Mesendoderm (in vitro differentiated cells): ENCODE measurements at regions not wholly inside any gene's neighbourhood (a gene's known extent, or its start where the extent isn't known, plus 50 kb on each side); places are given as distances from the start of the nearest gene placed in this dataset.
A peak's percentile ranks its signal among the peaks of the same experiment; 100 is the strongest.

ENCODE experiments used
- DNase-seq: peaks from one replicate; pipeline ENCODE4 v3.0.0; 2013
- H2AK5ac ChIP-seq: 2 replicates; pipeline ENCODE4 v1.6.1; 2013; ENCODE audit warnings: low read length, inconsistent platforms
- H2BK120ac ChIP-seq: 2 replicates; pipeline ENCODE4 v1.6.1; 2013; ENCODE audit warnings: low read depth, mild to moderate bottlenecking, low read length, moderate library complexity, mixed read lengths
- H2BK15ac ChIP-seq: replicated peaks from 2 replicates; pipeline ENCODE4 v1.6.1; 2013; ENCODE audit warnings: low read depth, mild to moderate bottlenecking, moderate library complexity
- H2BK5ac ChIP-seq: 2 replicates; pipeline ENCODE4 v1.6.1; 2013; ENCODE audit warnings: low read length, inconsistent platforms
- H3K18ac ChIP-seq: 2 replicates; pipeline ENCODE4 v1.6.1; 2013; ENCODE audit warnings: mild to moderate bottlenecking, low read length, mixed read lengths
- H3K23ac ChIP-seq: one replicate; pipeline ENCODE4 v1.6.1; 2013; ENCODE audit warnings: low read length
- H3K27ac ChIP-seq: 2 replicates; pipeline ENCODE4 v1.5.1; 2013; ENCODE audit warnings: low read depth, mild to moderate bottlenecking, inconsistent platforms, low read length, moderate library complexity
- H3K27me3 ChIP-seq: 2 replicates; pipeline ENCODE4 v1.6.1; 2013; ENCODE audit warnings: low read length, control low read depth, mild to moderate bottlenecking, inconsistent platforms; ENCODE audit not compliant: insufficient read depth, poor library complexity
- H3K36me3 ChIP-seq: 2 replicates; pipeline ENCODE4 v1.6.1; 2013; ENCODE audit warnings: low read length, inconsistent platforms; ENCODE audit not compliant: control insufficient read depth, insufficient read depth
- H3K4ac ChIP-seq: one replicate; pipeline ENCODE4 v1.6.1; 2013; ENCODE audit warnings: low read depth, mild to moderate bottlenecking, low read length, moderate library complexity
- H3K4me1 ChIP-seq: 2 replicates; pipeline ENCODE4 v1.6.1; 2013; ENCODE audit warnings: low read depth, low read length, inconsistent platforms; ENCODE audit not compliant: control insufficient read depth
- H3K4me2 ChIP-seq: 2 replicates; pipeline ENCODE4 v1.6.1; 2013; ENCODE audit warnings: low read length
- H3K4me3 ChIP-seq: 2 replicates; pipeline ENCODE4 v1.5.1; 2013; ENCODE audit warnings: mild to moderate bottlenecking, low read length
- H3K56ac ChIP-seq: one replicate; pipeline ENCODE4 v1.6.1; 2013; ENCODE audit warnings: low read length
- H3K79me1 ChIP-seq: 2 replicates; pipeline ENCODE4 v1.6.1; 2013; ENCODE audit warnings: low read length, inconsistent platforms
- H3K79me2 ChIP-seq: 2 replicates; pipeline ENCODE4 v1.6.1; 2013; ENCODE audit warnings: mild to moderate bottlenecking, low read length; ENCODE audit not compliant: control insufficient read depth, insufficient read depth
- H3K9ac ChIP-seq: 2 replicates; pipeline ENCODE4 v1.6.1; 2013; ENCODE audit warnings: low read length, inconsistent platforms
- H4K5ac ChIP-seq: one replicate; pipeline ENCODE4 v1.6.1; 2013; ENCODE audit warnings: low read length
- H4K8ac ChIP-seq: one replicate; pipeline ENCODE4 v1.6.1; 2013; ENCODE audit warnings: low read depth, mild to moderate bottlenecking, control low read depth, low read length, moderate library complexity
- WGBS: extraction: QIAGEN DNeasy Blood & Tissue Kit; methylation state at CpG from one replicate; pipeline ENCODE4 v1.1.7; 2013; ENCODE audit warnings: low lambda C conversion rate, missing lambda C conversion rate; ENCODE audit not compliant: insufficient coverage; ENCODE audit errors: extremely low coverage; 5-methylcytosine and 5-hydroxymethylcytosine counted together

- H3K4me2 ChIP-seq, result no peak overlapping the region
- no peak overlapping the region for H3K56ac ChIP-seq
- H3K23ac ChIP-seq, result no peak overlapping the region
- H3K4me3 ChIP-seq, result no peak overlapping the region
- no peak overlapping the region for H2BK5ac ChIP-seq
- DNase-seq, result peak; percentile 72
- no peaks in the 10 kb centered on the region for H3K79me1 ChIP-seq
- H3K27ac ChIP-seq, result no peak overlapping the region
- H3K4me1 ChIP-seq, result no peaks in the 10 kb centered on the region
- H2AK5ac ChIP-seq, result no peak overlapping the region
- no peak overlapping the region for H4K8ac ChIP-seq
- no peak overlapping the region for H4K5ac ChIP-seq
- no peak overlapping the region for H2BK15ac ChIP-seq
- no peak overlapping the region for H2BK120ac ChIP-seq
- WGBS, result no CpG with 5 or more reads among the region's 11 CpGs
- H3K9ac ChIP-seq, result no peak overlapping the region
- H3K4ac ChIP-seq, result no peak overlapping the region
- H3K18ac ChIP-seq, result no peak overlapping the region
- H3K27me3 ChIP-seq, result no peaks in the 10 kb centered on the region
- H3K79me2 ChIP-seq, result no peaks in the 10 kb centered on the region
- H3K36me3 ChIP-seq, result no peaks in the 10 kb centered on the region
These were observed 859.3 kb downstream of the BRD1 start for GRCh38 chr22:48968201-48968959.

GRCh38 chr22:48963405-48963804, 864.3 kb downstream of the BRD1 start:
- Histone ChIP-seq H2BK5ac (no peak overlapping the region), H3K27me3 (no peaks in the 10 kb centered on the region), H3K4ac (no peak overlapping the region), H2AK5ac (no peak overlapping the region), H3K79me2 (no peaks in the 10 kb centered on the region), H3K27ac (no peak overlapping the region), H3K79me1 (no peaks in the 10 kb centered on the region), H4K8ac (no peak overlapping the region), H3K56ac (no peak overlapping the region), H3K18ac (no peak overlapping the region), H3K36me3 (no peaks in the 10 kb centered on the region), H3K9ac (no peak overlapping the region), H3K23ac (no peak overlapping the region), H3K4me1 (peaks cover 2% of the 10 kb centered on the region), H2BK15ac (no peak overlapping the region), H2BK120ac (no peak overlapping the region), H4K5ac (no peak overlapping the region), H3K4me3 (no peak overlapping the region), H3K4me2 (no peak overlapping the region)
- WGBS, result no CpG with 5 or more reads among the region's 1 CpG
- DNase-seq, result no peak

GRCh38 chr22:48961705-48962104, 866.0 kb downstream of the BRD1 start:
- Histone ChIP-seq H3K4ac (no peak overlapping the region), H4K8ac (no peak overlapping the region), H4K5ac (no peak overlapping the region), H2BK120ac (no peak overlapping the region), H3K4me2 (no peak overlapping the region), H3K27ac (no peak overlapping the region), H3K18ac (no peak overlapping the region), H3K79me1 (no peaks in the 10 kb centered on the region), H3K79me2 (no peaks in the 10 kb centered on the region), H2BK15ac (no peak overlapping the region), H2BK5ac (no peak overlapping the region), H3K36me3 (no peaks in the 10 kb centered on the region), H2AK5ac (no peak overlapping the region), H3K9ac (no peak overlapping the region), H3K4me3 (no peak overlapping the region), H3K56ac (no peak overlapping the region), H3K23ac (no peak overlapping the region), H3K27me3 (no peaks in the 10 kb centered on the region), H3K4me1 (peaks cover 2% of the 10 kb centered on the region)
- no CpG with 5 or more reads among the region's 2 CpGs for WGBS
- DNase-seq, result no peak

DNA sequence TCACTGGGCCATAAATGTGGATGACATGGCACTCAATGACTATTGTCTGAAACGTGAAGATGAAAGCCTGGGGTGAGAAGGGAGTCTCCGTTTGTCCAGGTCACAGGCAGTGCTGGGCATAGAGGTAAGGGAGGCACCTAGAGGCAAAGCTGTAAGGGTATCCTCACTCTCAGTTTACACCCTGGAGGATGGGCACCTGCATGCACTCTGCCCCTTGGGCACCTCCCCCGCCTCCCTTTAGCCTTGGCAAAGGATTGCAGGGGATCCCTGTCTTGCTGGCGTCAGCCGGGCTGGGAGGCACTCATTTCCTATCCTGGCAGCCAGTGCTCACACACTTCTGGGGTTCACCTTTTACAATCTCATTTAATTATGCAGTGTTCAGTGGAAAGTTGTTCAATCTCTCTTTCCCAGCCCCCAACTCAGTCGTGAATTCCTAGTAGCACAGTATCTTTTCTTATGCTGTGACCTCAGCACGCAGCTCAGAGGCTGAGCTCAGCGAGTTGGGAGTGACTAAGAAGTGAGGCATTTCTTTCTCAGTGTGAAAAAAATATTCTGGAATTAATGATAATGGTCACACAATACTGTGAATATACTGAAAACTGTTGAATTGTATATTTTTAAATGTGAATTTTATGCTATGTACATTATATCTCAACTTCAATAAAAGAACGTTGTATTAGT, 866.6 kb downstream of the BRD1 start:
- no peak overlapping the region for H3K18ac ChIP-seq
- no peak overlapping the region for H3K9ac ChIP-seq
- H3K36me3 ChIP-seq, result no peaks in the 10 kb centered on the region
- WGBS, result no CpG with 5 or more reads among the region's 9 CpGs
- H3K4ac ChIP-seq, result no peak overlapping the region
- no peak overlapping the region for H4K5ac ChIP-seq
- H3K4me1 ChIP-seq, result peaks cover 2% of the 10 kb centered on the region
- H3K27ac ChIP-seq, result no peak overlapping the region
- H4K8ac ChIP-seq, result no peak overlapping the region
- H2AK5ac ChIP-seq, result no peak overlapping the region
- DNase-seq, result peak; percentile 60
- no peak overlapping the region for H2BK120ac ChIP-seq
- no peak overlapping the region for H2BK5ac ChIP-seq
- H3K4me2 ChIP-seq, result no peak overlapping the region
- no peak overlapping the region for H3K4me3 ChIP-seq
- H2BK15ac ChIP-seq, result no peak overlapping the region
- no peaks in the 10 kb centered on the region for H3K79me2 ChIP-seq
- H3K79me1 ChIP-seq, result no peaks in the 10 kb centered on the region
- H3K27me3 ChIP-seq, result no peaks in the 10 kb centered on the region
- no peak overlapping the region for H3K23ac ChIP-seq
- no peak overlapping the region for H3K56ac ChIP-seq

DNA sequence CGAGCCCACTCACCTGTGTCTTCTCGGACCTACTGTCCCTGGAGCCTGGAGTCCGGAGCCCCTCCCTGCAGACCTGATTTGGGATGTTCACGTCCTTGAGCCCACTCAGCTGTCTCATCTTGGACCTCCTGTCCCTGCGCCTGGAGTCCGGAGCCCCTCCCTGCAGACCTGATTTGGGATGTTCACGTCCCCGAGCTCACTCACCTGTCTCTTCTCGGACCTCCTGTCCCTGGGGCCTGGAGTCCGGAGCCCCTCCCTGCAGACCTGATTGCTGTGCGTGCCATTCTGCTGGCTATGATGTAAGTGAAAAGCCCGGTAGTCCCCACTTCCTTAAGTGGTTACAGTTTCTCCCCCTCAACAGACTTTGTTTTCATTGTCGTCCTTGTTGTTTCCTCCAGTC, 867.1 kb downstream of the BRD1 start:
- H4K5ac ChIP-seq, result no peak overlapping the region
- no peaks in the 10 kb centered on the region for H3K36me3 ChIP-seq
- H2BK15ac ChIP-seq, result no peak overlapping the region
- H3K4me1 ChIP-seq, result peaks cover 2% of the 10 kb centered on the region
- H3K9ac ChIP-seq, result no peak overlapping the region
- no CpG with 5 or more reads among the region's 13 CpGs for WGBS
- H3K18ac ChIP-seq, result no peak overlapping the region
- DNase-seq, result no peak
- H3K4me2 ChIP-seq, result no peak overlapping the region
- H3K27ac ChIP-seq, result no peak overlapping the region
- H3K56ac ChIP-seq, result no peak overlapping the region
- no peak overlapping the region for H3K4ac ChIP-seq
- H2AK5ac ChIP-seq, result no peak overlapping the region
- no peak overlapping the region for H3K4me3 ChIP-seq
- H3K79me2 ChIP-seq, result no peaks in the 10 kb centered on the region
- no peak overlapping the region for H2BK120ac ChIP-seq
- no peaks in the 10 kb centered on the region for H3K79me1 ChIP-seq
- no peak overlapping the region for H4K8ac ChIP-seq
- H3K23ac ChIP-seq, result no peak overlapping the region
- no peak overlapping the region for H2BK5ac ChIP-seq
- no peaks in the 10 kb centered on the region for H3K27me3 ChIP-seq
